HG03571 (cell line): ENCODE measurements at regions not wholly inside any gene's neighbourhood (a gene's known extent, or its start where the extent isn't known, plus 50 kb on each side); places are given as distances from the start of the nearest gene placed in this dataset.
"Not testable (repeated sequence)": the region's sequence is repeated elsewhere in the genome, so short reads cannot be mapped to it uniquely, and the experiment has no call there.

Experiments used
- ATAC-seq: cut with Tn5 transposase; IDR thresholded peaks from one replicate; pipeline ENCODE4 v1.9.1; 2021; ENCODE audit not compliant: unreplicated experiment

- ATAC-seq = no peak
These were observed 603.8 kb upstream of the LINC00305 start for GRCh38 chr18:64752707-64753106.

- ATAC-seq = no peak
These were observed 601.0 kb upstream of the LINC00305 start for GRCh38 chr18:64749884-64750283.

GRCh38 chr18:64747803-64748202 lies 598.9 kb upstream of the LINC00305 start:
- no peak for ATAC-seq

GRCh38 chr18:64742898-64743297 lies 594.0 kb upstream of the LINC00305 start:
- no peak for ATAC-seq

- ATAC-seq = no peak
These were observed 585.2 kb upstream of the LINC00305 start for GRCh38 chr18:64734063-64734462.

- not testable (repeated sequence) for ATAC-seq
These were observed 576.8 kb upstream of the LINC00305 start for GRCh38 chr18:64725657-64726056.

- ATAC-seq = no peak
These were observed 572.0 kb upstream of the LINC00305 start for GRCh38 chr18:64720781-64721464.

- ATAC-seq = no peak
These were observed 569.9 kb upstream of the LINC00305 start for GRCh38 chr18:64718808-64719207.

GRCh38 chr18:64717026-64717425 lies 568.1 kb upstream of the LINC00305 start:
- no peak for ATAC-seq

GRCh38 chr18:64714086-64714485 lies 565.2 kb upstream of the LINC00305 start:
- ATAC-seq = no peak

- peak; percentile 98 for ATAC-seq
These were observed 564.4 kb upstream of the LINC00305 start for GRCh38 chr18:64713284-64713683.

- ATAC-seq = no peak
These were observed 563.1 kb upstream of the LINC00305 start for GRCh38 chr18:64712035-64712434.

- ATAC-seq = no peak
These were observed 561.4 kb upstream of the LINC00305 start for GRCh38 chr18:64710105-64710861.

- no peak for ATAC-seq
These were observed 558.2 kb upstream of the LINC00305 start for GRCh38 chr18:64707052-64707451.

- no peak for ATAC-seq
These were observed 550.2 kb upstream of the LINC00305 start for GRCh38 chr18:64699081-64699480.

GRCh38 chr18:64695851-64696553 lies 547.1 kb upstream of the LINC00305 start:
- no peak for ATAC-seq

GRCh38 chr18:64693766-64694165 lies 544.9 kb upstream of the LINC00305 start:
- ATAC-seq = no peak

- ATAC-seq = no peak
These were observed 543.9 kb upstream of the LINC00305 start for GRCh38 chr18:64692826-64693225.

- no peak for ATAC-seq
These were observed 530.2 kb upstream of the LINC00305 start for GRCh38 chr18:64679121-64679520.

GRCh38 chr18:64678048-64678447 lies 529.2 kb upstream of the LINC00305 start:
- ATAC-seq = no peak

- no peak for ATAC-seq
These were observed 525.8 kb upstream of the LINC00305 start for GRCh38 chr18:64674694-64675093.

- not testable (repeated sequence) for ATAC-seq
These were observed 522.4 kb upstream of the LINC00305 start for GRCh38 chr18:64671293-64671692.
